Neural cell (in vitro differentiated cells): ENCODE measurements at regions not wholly inside any gene's neighbourhood (a gene's known extent, or its start where the extent isn't known, plus 50 kb on each side); places are given as distances from the start of the nearest gene placed in this dataset.

Source experiments
- CTCF ChIP-seq: fragments of 450-650 bp; IDR thresholded peaks from 2 replicates; pipeline ENCODE4 v1.5.1; 2014; ENCODE audit warnings: antibody characterized with exemption, mild to moderate bottlenecking, moderate library complexity; ENCODE audit not compliant: poor library complexity, severe bottlenecking
- RAD21 ChIP-seq: fragments of 450-650 bp; conservative IDR thresholded peaks from 2 replicates; pipeline ENCODE4 v1.6.1; 2014; ENCODE audit warnings: antibody characterized with exemption, mild to moderate bottlenecking, moderate library complexity
- REST ChIP-seq: IDR thresholded peaks from 2 replicates; pipeline ENCODE4 v1.6.1; 2012; ENCODE audit warnings: borderline replicate concordance

- TF ChIP-seq CTCF = no peak
- no peak for TF ChIP-seq REST
- TF ChIP-seq RAD21 = no peak
These were observed 56.4 kb upstream of the LRRC30 start for GRCh38 chr18:7174344-7175095.
